HEK293T (cell line): ENCODE measurements at regions not wholly inside any gene's neighbourhood (a gene's known extent, or its start where the extent isn't known, plus 50 kb on each side); places are given as distances from the start of the nearest gene placed in this dataset.

Experiments used
- CTCF ChIA-PET: fragments of 350-600 bp; formaldehyde crosslinking; extraction: SDS; loops from one replicate; lab custom pipeline; 2021; ENCODE audit warnings: antibody characterized with exemption, inconsistent platforms; lab: Yijun Ruan, JAX
- POLR2A ChIA-PET: fragments of 350-600 bp; formaldehyde crosslinking; extraction: SDS; loops from one replicate; lab custom pipeline; 2020; ENCODE audit warnings: antibody characterized with exemption, inconsistent platforms; lab: Yijun Ruan, JAX
- DNase-seq: peaks from one replicate; pipeline ENCODE4 v3.0.0; 2012; ENCODE audit warnings: mixed read lengths; ENCODE audit errors: extremely low spot score
- ARNT ChIP-seq: fragments of 450-650 bp; IDR thresholded peaks from 2 replicates; pipeline ENCODE4 v1.6.1; 2017; ENCODE audit warnings: mild to moderate bottlenecking
- BHLHE40 ChIP-seq: fragments of 450-650 bp; IDR thresholded peaks from 2 replicates; pipeline ENCODE4 v1.6.1; 2016; ENCODE audit warnings: mild to moderate bottlenecking, moderate library complexity, borderline replicate concordance
- CTBP1 ChIP-seq: fragments of 450-650 bp; IDR thresholded peaks from 2 replicates; pipeline ENCODE4 v1.6.1; 2016; ENCODE audit warnings: borderline replicate concordance
- ELF4 ChIP-seq: fragments of 450-650 bp; IDR thresholded peaks from 2 replicates; pipeline ENCODE4 v1.6.1; 2017; ENCODE audit warnings: antibody characterized with exemption
- FOXA1 ChIP-seq: fragments of 450-650 bp; IDR thresholded peaks from 2 replicates; pipeline ENCODE4 v1.6.1; 2016; ENCODE audit warnings: mild to moderate bottlenecking
- FOXK2 ChIP-seq: fragments of 450-650 bp; IDR thresholded peaks from 2 replicates; pipeline ENCODE4 v1.6.1; 2016; ENCODE audit warnings: mild to moderate bottlenecking
- FOXM1 ChIP-seq: fragments of 450-650 bp; IDR thresholded peaks from 2 replicates; pipeline ENCODE4 v1.6.1; 2017; ENCODE audit warnings: mild to moderate bottlenecking, borderline replicate concordance
- HDGF ChIP-seq: fragments of 450-650 bp; IDR thresholded peaks from 2 replicates; pipeline ENCODE4 v1.6.1; 2017; ENCODE audit warnings: antibody characterized with exemption, borderline replicate concordance
- L3MBTL2 ChIP-seq: fragments of 450-650 bp; conservative IDR thresholded peaks from 2 replicates; pipeline ENCODE4 v1.6.1; 2016; ENCODE audit warnings: mild to moderate bottlenecking
- LEF1 ChIP-seq: fragments of 450-650 bp; IDR thresholded peaks from 2 replicates; pipeline ENCODE4 v1.6.1; 2017; ENCODE audit warnings: mild to moderate bottlenecking, borderline replicate concordance
- NFRKB ChIP-seq: fragments of 450-650 bp; IDR thresholded peaks from 2 replicates; pipeline ENCODE4 v1.6.1; 2016; ENCODE audit warnings: mild to moderate bottlenecking, moderate library complexity
- PKNOX1 ChIP-seq: fragments of 450-650 bp; IDR thresholded peaks from 2 replicates; pipeline ENCODE4 v1.6.1; 2016
- SP1 ChIP-seq: fragments of 450-650 bp; IDR thresholded peaks from 2 replicates; pipeline ENCODE4 v1.6.1; 2017
- SUZ12 ChIP-seq: fragments of 450-650 bp; IDR thresholded peaks from 2 replicates; pipeline ENCODE4 v1.6.1; 2016; ENCODE audit warnings: mild to moderate bottlenecking
- TARDBP ChIP-seq: fragments of 450-650 bp; IDR thresholded peaks from 2 replicates; pipeline ENCODE4 v1.6.1; 2016
- ZNF384 ChIP-seq: fragments of 450-650 bp; IDR thresholded peaks from 2 replicates; pipeline ENCODE4 v1.6.1; 2016

- TF ChIP-seq TARDBP (no peak), ELF4 (no peak), HDGF (no peak), CTBP1 (no peak), FOXM1 (no peak), PKNOX1 (no peak), FOXA1 (no peak), SUZ12 (no peak), ZNF384 (no peak), LEF1 (no peak), SP1 (no peak), BHLHE40 (no peak), FOXK2 (no peak), NFRKB (no peak), ARNT (no peak), L3MBTL2 (no peak)
- ChIA-PET POLR2A (no interaction called here), CTCF (no interaction called here)
- no peak for DNase-seq
These were observed 369.2 kb upstream of the LCORL start for GRCh38 chr4:18390655-18391353.

GRCh38 chr4:18389115-18389514 is 367.6 kb upstream of the LCORL start:
- no peak for DNase-seq
- CTCF ChIA-PET = no interaction called here

GRCh38 chr4:18388039-18388438 is 366.5 kb upstream of the LCORL start:
- no peak for TF ChIP-seq CTBP1
- no peak for TF ChIP-seq FOXA1
- TF ChIP-seq ARNT = no peak
- no peak for TF ChIP-seq FOXK2
- no peak for TF ChIP-seq FOXM1
- TF ChIP-seq PKNOX1 = no peak
- TF ChIP-seq ZNF384 = no peak
- TF ChIP-seq SP1 = no peak
- no peak for TF ChIP-seq L3MBTL2
- no peak for TF ChIP-seq TARDBP
- ChIA-PET POLR2A (no interaction called here), CTCF (no interaction called here)
- DNase-seq = no peak

More at GRCh38 chr4:18389115-18389514, 367.6 kb upstream of the LCORL start:
- TF ChIP-seq ELF4 (no peak), HDGF (no peak), FOXM1 (no peak), L3MBTL2 (no peak), LEF1 (no peak), FOXK2 (no peak)
- POLR2A ChIA-PET = no interaction called here

- CTCF ChIA-PET = no interaction called here
- POLR2A ChIA-PET = no interaction called here
- no peak for TF ChIP-seq PKNOX1
- no peak for TF ChIP-seq TARDBP
- no peak for TF ChIP-seq ZNF384
- no peak for TF ChIP-seq L3MBTL2
- no peak for TF ChIP-seq SUZ12
- TF ChIP-seq FOXM1 = no peak
- no peak for TF ChIP-seq BHLHE40
- TF ChIP-seq NFRKB = no peak
- no peak for TF ChIP-seq SP1
- no peak for TF ChIP-seq CTBP1
- no peak for TF ChIP-seq ELF4
- TF ChIP-seq ARNT = no peak
- TF ChIP-seq FOXA1 = no peak
- no peak for TF ChIP-seq HDGF
- TF ChIP-seq FOXK2 = no peak
- TF ChIP-seq LEF1 = no peak
- DNase-seq = no peak
These were observed 359.6 kb upstream of the LCORL start for GRCh38 chr4:18381186-18381585.

GRCh38 chr4:18369561-18369960 is 348.0 kb upstream of the LCORL start:
- POLR2A ChIA-PET = no interaction called here
- TF ChIP-seq HDGF (no peak), ARNT (no peak), L3MBTL2 (no peak), ELF4 (no peak), CTBP1 (no peak), NFRKB (no peak), PKNOX1 (no peak), SP1 (no peak), FOXM1 (no peak), ZNF384 (no peak), BHLHE40 (no peak), FOXA1 (no peak), LEF1 (no peak), FOXK2 (no peak), SUZ12 (no peak)
- no peak for DNase-seq
- CTCF ChIA-PET = no interaction called here
